ENCODE measurements at regions not wholly inside any gene's neighbourhood (a gene's known extent, or its start where the extent isn't known, plus 50 kb on each side); places are given as distances from the start of the nearest gene placed in this dataset.

GRCh38 chr12:63382930-63383329 is 231.9 kb upstream of the AVPR1A start:
- TF ChIP-seq GATA3 (IDR thresholded peaks at IDR 0.05; ENCODE audit: low read depth, low read length) (no peak), GATA2 (IDR thresholded peaks at IDR 0.05; ENCODE audit: low read depth, low read length) (no peak)

All from SH-SY5Y (cell line).